MCF 10A (cell line): ENCODE measurements at regions not wholly inside any gene's neighbourhood (a gene's known extent, or its start where the extent isn't known, plus 50 kb on each side); places are given as distances from the start of the nearest gene placed in this dataset.

Source experiments
- BruUV-seq: library from RNA; stranded (reverse); fragments of 400-500 nt; replicated peaks from 2 replicates; lab custom pipeline; 2021; lab: Mats Ljungman, UMichigan
- CTCF ChIA-PET: fragments of 300-600 bp; sonication (Branson Sonifier 250); formaldehyde crosslinking; extraction: SDS; loops from one replicate; lab custom pipeline; 2021; ENCODE audit warnings: antibody characterized with exemption, inconsistent platforms; lab: Yijun Ruan, JAX
- POLR2A ChIA-PET: fragments of 300-600, 350-650 bp; sonication (Branson Sonifier 250); formaldehyde crosslinking; extraction: SDS; loops from one replicate; lab custom pipeline; 2020; ENCODE audit warnings: antibody characterized with exemption, inconsistent platforms; lab: Yijun Ruan, JAX
- DNase-seq: peaks from one replicate; pipeline ENCODE4 v3.0.0-alpha.2; 2018; ENCODE audit not compliant: unreplicated experiment
- H3K27ac Mint-ChIP-seq: one replicate; pipeline ENCODE4 v1.8.0; 2022; ENCODE audit warnings: mild to moderate bottlenecking, low read depth, mixed read lengths; ENCODE audit not compliant: unreplicated experiment
- H3K27me3 Mint-ChIP-seq: one replicate; pipeline ENCODE4 v1.8.0; 2022; ENCODE audit warnings: mixed read lengths; ENCODE audit not compliant: insufficient read depth, unreplicated experiment
- H3K36me3 Mint-ChIP-seq: one replicate; pipeline ENCODE4 v1.8.0; 2022; ENCODE audit warnings: mild to moderate bottlenecking, moderate library complexity, mixed read lengths; ENCODE audit not compliant: insufficient read depth, unreplicated experiment
- H3K4me1 Mint-ChIP-seq: one replicate; pipeline ENCODE4 v1.8.0; 2022; ENCODE audit warnings: mixed read lengths; ENCODE audit not compliant: insufficient read depth, unreplicated experiment
- H3K4me3 Mint-ChIP-seq: one replicate; pipeline ENCODE4 v1.8.0; 2022; ENCODE audit warnings: mild to moderate bottlenecking, moderate library complexity, mixed read lengths; ENCODE audit not compliant: unreplicated experiment
- H3K9me3 Mint-ChIP-seq: one replicate; pipeline ENCODE4 v1.8.0; 2022; ENCODE audit warnings: mixed read lengths; ENCODE audit not compliant: unreplicated experiment
- intact Hi-C: fragments of 100-400 bp; cut with micrococcal nuclease; formaldehyde crosslinking; loops from 2 replicates; pipeline ENCODE4 v1.14.1; 2022
- TF ChIP-seq, protein P1 (sequence below): fragments of 200-600 bp; IDR thresholded peaks from one replicate; pipeline ENCODE4 v1.8.0; 2022; ENCODE audit warnings: antibody characterized with exemption, mild to moderate bottlenecking; ENCODE audit not compliant: unreplicated experiment

DNA sequence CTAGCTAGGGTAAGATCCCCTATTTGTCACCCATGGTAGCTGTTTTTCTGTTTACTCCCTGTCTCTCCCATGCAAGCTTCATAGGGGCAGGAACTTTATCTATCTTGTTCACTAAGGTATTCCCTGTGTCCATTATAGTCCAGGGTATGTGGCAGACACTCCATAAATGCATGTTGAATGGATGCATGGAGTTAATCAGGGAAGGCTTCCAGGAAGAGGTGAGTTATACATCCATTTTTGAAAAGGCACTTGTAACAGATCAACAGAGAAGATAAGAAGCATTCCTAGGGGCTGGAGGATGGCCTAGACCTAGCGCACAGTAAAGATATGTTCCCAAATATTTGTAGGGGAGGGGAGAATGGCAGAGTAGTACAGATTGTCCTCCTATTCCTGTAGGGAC lies 130.3 kb downstream of the BUD13 start:
- CTCF ChIA-PET = interaction anchor here (0.5 to 3.0 kb wide), 22 partner anchors 8 to 1998 kb away, joined by 3 to 20 read pairs (median 4); no protein-coding TSS in a partner anchor
- peaks cover 17% of the 10 kb centered on the region for H3K27me3 Mint-ChIP-seq

GRCh38 chr11:116641561-116642045 lies 131.2 kb downstream of the BUD13 start:
- TF ChIP-seq, protein P1, sequence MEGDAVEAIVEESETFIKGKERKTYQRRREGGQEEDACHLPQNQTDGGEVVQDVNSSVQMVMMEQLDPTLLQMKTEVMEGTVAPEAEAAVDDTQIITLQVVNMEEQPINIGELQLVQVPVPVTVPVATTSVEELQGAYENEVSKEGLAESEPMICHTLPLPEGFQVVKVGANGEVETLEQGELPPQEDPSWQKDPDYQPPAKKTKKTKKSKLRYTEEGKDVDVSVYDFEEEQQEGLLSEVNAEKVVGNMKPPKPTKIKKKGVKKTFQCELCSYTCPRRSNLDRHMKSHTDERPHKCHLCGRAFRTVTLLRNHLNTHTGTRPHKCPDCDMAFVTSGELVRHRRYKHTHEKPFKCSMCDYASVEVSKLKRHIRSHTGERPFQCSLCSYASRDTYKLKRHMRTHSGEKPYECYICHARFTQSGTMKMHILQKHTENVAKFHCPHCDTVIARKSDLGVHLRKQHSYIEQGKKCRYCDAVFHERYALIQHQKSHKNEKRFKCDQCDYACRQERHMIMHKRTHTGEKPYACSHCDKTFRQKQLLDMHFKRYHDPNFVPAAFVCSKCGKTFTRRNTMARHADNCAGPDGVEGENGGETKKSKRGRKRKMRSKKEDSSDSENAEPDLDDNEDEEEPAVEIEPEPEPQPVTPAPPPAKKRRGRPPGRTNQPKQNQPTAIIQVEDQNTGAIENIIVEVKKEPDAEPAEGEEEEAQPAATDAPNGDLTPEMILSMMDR = peak; percentile 90
- Mint-ChIP-seq H3K27ac (no peak overlapping the region), H3K9me3 (no peaks in the 10 kb centered on the region), H3K36me3 (no peaks in the 10 kb centered on the region), H3K4me1 (peaks cover 5% of the 10 kb centered on the region), H3K4me3 (no peak overlapping the region), H3K27me3 (peaks cover 17% of the 10 kb centered on the region)
- ChIA-PET CTCF (interaction anchor here (0.6 to 3.0 kb wide), 32 partner anchors 9 to 1900 kb away, joined by 3 to 20 read pairs (median 4); no protein-coding TSS in a partner anchor), POLR2A (no interaction called here)
- intact Hi-C loops = loop anchor here (1.0 to 2.0 kb wide), 4 partner anchors 127 to 1317 kb away; no protein-coding TSS in a partner anchor
- no TSS peak for BruUV-seq
- DNase-seq = peak; percentile 53

More for the DNA sequence above, 130.3 kb downstream of the BUD13 start:
- Mint-ChIP-seq H3K36me3 (no peaks in the 10 kb centered on the region), H3K9me3 (no peaks in the 10 kb centered on the region), H3K27ac (no peak overlapping the region), H3K4me3 (no peak overlapping the region), H3K4me1 (peaks cover 5% of the 10 kb centered on the region)
- intact Hi-C loops = no loop called here
- no peak for DNase-seq
- no TSS peak for BruUV-seq
- TF ChIP-seq, protein P1 = no peak
- POLR2A ChIA-PET = no interaction called here

GRCh38 chr11:116640641-116641402 lies 132.0 kb downstream of the BUD13 start:
- POLR2A ChIA-PET = no interaction called here

GRCh38 chr11:116638463-116638862 lies 134.3 kb downstream of the BUD13 start:
- H3K4me3 Mint-ChIP-seq = no peak overlapping the region
- intact Hi-C loops = no loop called here
- CTCF ChIA-PET = interaction anchor here (0.7 to 1.2 kb wide), 4 partner anchors 18 to 421 kb away, joined by 3 to 4 read pairs (median 3); no protein-coding TSS in a partner anchor
- POLR2A ChIA-PET = no interaction called here
- no peaks in the 10 kb centered on the region for H3K4me1 Mint-ChIP-seq
- H3K27ac Mint-ChIP-seq = no peak overlapping the region
- no peak for DNase-seq
- no peaks in the 10 kb centered on the region for H3K9me3 Mint-ChIP-seq
- no peaks in the 10 kb centered on the region for H3K36me3 Mint-ChIP-seq
- no TSS peak for BruUV-seq
- peaks cover 13% of the 10 kb centered on the region for H3K27me3 Mint-ChIP-seq
- TF ChIP-seq, protein P1 = no peak

More at GRCh38 chr11:116640641-116641402, 132.0 kb downstream of the BUD13 start:
- CTCF ChIA-PET = interaction anchor here (0.6 to 3.0 kb wide), 25 partner anchors 8 to 1900 kb away, joined by 3 to 20 read pairs (median 4); no protein-coding TSS in a partner anchor
- Mint-ChIP-seq H3K27me3 (peaks cover 23% of the 10 kb centered on the region), H3K4me3 (no peak overlapping the region), H3K4me1 (peaks cover 5% of the 10 kb centered on the region), H3K36me3 (no peaks in the 10 kb centered on the region), H3K27ac (no peak overlapping the region), H3K9me3 (no peaks in the 10 kb centered on the region)
- BruUV-seq = no TSS peak
- DNase-seq = no peak
- intact Hi-C loops = loop anchor here (1.0 to 2.0 kb wide), 4 partner anchors 126 to 1317 kb away; no protein-coding TSS in a partner anchor
- TF ChIP-seq, protein P1 = no peak
